HepG2 (cell line): ENCODE measurements at regions not wholly inside any gene's neighbourhood (a gene's known extent, or its start where the extent isn't known, plus 50 kb on each side); places are given as distances from the start of the nearest gene placed in this dataset.

Source experiments
- ATAC-seq: fragments of 200-7000 bp; cut with Tn5 transposase; 3 replicates; pipeline ENCODE4 v1.9.1; 2020; ENCODE audit warnings: mild to moderate bottlenecking, moderate library complexity
- BruUV-seq: library from RNA; stranded (reverse); fragments of 400-500 nt; replicated peaks from 2 replicates; lab custom pipeline; 2021; lab: Mats Ljungman, UMichigan
- CTCF ChIA-PET: fragments of 300-600 bp; formaldehyde crosslinking; extraction: SDS; loops from one replicate; lab custom pipeline; 2021; ENCODE audit warnings: low total read pairs, inconsistent platforms, low intra/inter-chr PET ratio; lab: Yijun Ruan, JAX
- POLR2A ChIA-PET: fragments of 350-600 bp; sonication (Branson Sonifier 250); formaldehyde crosslinking; loops from one replicate; lab custom pipeline; 2020; ENCODE audit warnings: antibody characterized with exemption, inconsistent platforms; lab: Yijun Ruan, JAX
- DNase-seq: peaks from one replicate; pipeline ENCODE4 v3.0.0-alpha.2; 2015; ENCODE audit warnings: low spot score
- FAIRE-seq: peaks from 3 replicates; lab custom pipeline; 2011; peaks lifted over from hg19 to GRCh38; lab: Jason Lieb, UNC
- H2AFZ ChIP-seq: one replicate; pipeline ENCODE4 v1.6.1; 2011; ENCODE audit warnings: low read length, inconsistent platforms
- H3K27ac ChIP-seq: fragments of 300-600 bp; 3 replicates; pipeline ENCODE4 v1.8.0; 2011; ENCODE audit warnings: mixed run types, mild to moderate bottlenecking, mixed read lengths, low read length, inconsistent platforms; ENCODE audit not compliant: insufficient read depth; ENCODE audit errors: extremely low read length
- H3K27me3 ChIP-seq, 2 experiments: fragments of 200-600 bp in 1 of 2; 2 replicates in 1 of 2; 3 replicates in 1 of 2; pipeline versions ENCODE4 v1.6.0 to v1.8.0; 2011; ENCODE audit warnings: low read length in 2 of 2, mild to moderate bottlenecking in 2 of 2, moderate library complexity in 2 of 2, inconsistent platforms in 1 of 2; ENCODE audit not compliant: insufficient read depth in 2 of 2, control insufficient read depth in 1 of 2
- H3K36me3 ChIP-seq, 2 experiments: fragments of 200-600 bp in 1 of 2; replicated peaks in 1 of 2; 2 replicates in 1 of 2; 3 replicates in 1 of 2; pipeline versions ENCODE4 v1.5.1 to v1.8.0; 2011; ENCODE audit warnings: low read length in 2 of 2, inconsistent platforms in 1 of 2; ENCODE audit not compliant: insufficient read depth in 2 of 2, control insufficient read depth in 1 of 2
- H3K4me1 ChIP-seq: 2 replicates; pipeline ENCODE4 v1.5.1; 2012; ENCODE audit warnings: low read length, inconsistent platforms; ENCODE audit not compliant: insufficient read depth
- H3K4me2 ChIP-seq: 2 replicates; pipeline ENCODE4 v1.6.0; 2011; ENCODE audit warnings: low read depth, low read length, inconsistent platforms
- H3K4me3 ChIP-seq, 3 experiments: fragments of 200-600 bp in 1 of 3; sonication (generic), shearing (Covaris generic) in 1 of 3; replicated peaks in 1 of 3; 2 replicates each; pipeline ENCODE4 v1.5.1; 2011 to 2016; ENCODE audit warnings: low read length in 3 of 3, inconsistent platforms in 2 of 3, low read depth in 2 of 3, mild to moderate bottlenecking in 2 of 3, control low read depth in 1 of 3, mixed read lengths in 1 of 3; ENCODE audit not compliant: insufficient read depth in 1 of 3
- H3K79me2 ChIP-seq: one replicate; pipeline ENCODE4 v1.6.1; 2011; ENCODE audit warnings: low read length, inconsistent platforms; ENCODE audit not compliant: insufficient read depth
- H3K9ac ChIP-seq: 2 replicates; pipeline ENCODE4 v1.6.0; 2011; ENCODE audit warnings: mild to moderate bottlenecking, low read depth, low read length, inconsistent platforms; ENCODE audit not compliant: insufficient read depth
- H3K9me3 ChIP-seq: 2 replicates; pipeline ENCODE4 v1.5.1; 2012; ENCODE audit warnings: mild to moderate bottlenecking, low read length
- H4K20me1 ChIP-seq: 2 replicates; pipeline ENCODE4 v1.6.0; 2011; ENCODE audit warnings: inconsistent platforms, mild to moderate bottlenecking, low read length, moderate library complexity; ENCODE audit not compliant: insufficient read depth
- ATF2 ChIP-seq: sonication (generic); formaldehyde crosslinking; IDR thresholded peaks from 2 replicates; pipeline ENCODE4 v1.4.0; 2020; ENCODE audit warnings: missing genetic modification reagents
- ATM ChIP-seq: fragments of 450-650 bp; IDR thresholded peaks from 2 replicates; pipeline ENCODE4 v1.7.1; 2017; ENCODE audit warnings: mild to moderate bottlenecking, borderline replicate concordance
- IKZF5 ChIP-seq: IDR thresholded peaks from 2 replicates; pipeline ENCODE4 v1.6.1; 2018; ENCODE audit warnings: missing genetic modification reagents, mild to moderate bottlenecking, missing compliant biosample characterization
- JARID2 ChIP-seq: sonication (generic); formaldehyde crosslinking; IDR thresholded peaks from 2 replicates; pipeline ENCODE4 v1.8.1; 2023; ENCODE audit warnings: missing genetic modification reagents, inconsistent platforms; ENCODE audit not compliant: insufficient replicate concordance
- RBM39 ChIP-seq: fragments of 200-400 bp; formaldehyde crosslinking; IDR thresholded peaks from one replicate; pipeline ENCODE4 v1.6.1; 2018; ENCODE audit warnings: antibody characterized with exemption, mild to moderate bottlenecking, low read depth, low read length; ENCODE audit not compliant: poor library complexity, severe bottlenecking
- SKIL ChIP-seq: sonication (generic); formaldehyde crosslinking; IDR thresholded peaks from 2 replicates; pipeline ENCODE4 v1.8.0; 2022; ENCODE audit warnings: missing genetic modification reagents, mild to moderate bottlenecking, moderate library complexity, borderline replicate concordance
- ZBTB20 ChIP-seq: sonication (generic); formaldehyde crosslinking; IDR thresholded peaks from 2 replicates; pipeline ENCODE4 v1.8.1; 2023; ENCODE audit warnings: missing genetic modification reagents, low read depth, mild to moderate bottlenecking, borderline replicate concordance
- ZNF234 ChIP-seq: sonication (generic); formaldehyde crosslinking; conservative IDR thresholded peaks from 2 replicates; pipeline ENCODE4 v1.5.1; 2020; ENCODE audit warnings: mild to moderate bottlenecking, missing genetic modification reagents
- ZNF670 ChIP-seq: sonication (generic); formaldehyde crosslinking; IDR thresholded peaks from 2 replicates; pipeline ENCODE4 v1.8.0; 2022; ENCODE audit warnings: mild to moderate bottlenecking, missing genetic modification reagents, borderline replicate concordance
- ZNF704 ChIP-seq: sonication (generic); formaldehyde crosslinking; IDR thresholded peaks from 2 replicates; pipeline ENCODE4 v1.8.1; 2023; ENCODE audit warnings: mild to moderate bottlenecking, inconsistent platforms, moderate library complexity, missing genetic modification reagents, borderline replicate concordance
- ZNF720 ChIP-seq: sonication (generic); formaldehyde crosslinking; IDR thresholded peaks from 2 replicates; pipeline ENCODE4 v1.4.0; 2020; ENCODE audit warnings: missing genetic modification reagents
- ZNF841 ChIP-seq: sonication (generic); formaldehyde crosslinking; IDR thresholded peaks from 2 replicates; pipeline ENCODE4 v1.8.1; 2023; ENCODE audit warnings: missing genetic modification reagents, borderline replicate concordance
- WGBS: methylation state at CpG from one replicate; pipeline ENCODE4 v1.1.6; 2017; ENCODE audit warnings: low lambda C conversion rate; 5-methylcytosine and 5-hydroxymethylcytosine counted together
- in situ Hi-C: cut with HindIII; loops from 2 replicates; pipeline ENCODE4 v1.10.0; 2017; ENCODE audit warnings: low pct_unique_long_range_greater_than_20kb; ENCODE audit not compliant: extremely low pct_ligation_motif_present
- intact Hi-C: fragments of 100-400 bp; cut with micrococcal nuclease; formaldehyde crosslinking; loops from one replicate; pipeline ENCODE4 v1.10.0; 2022; ENCODE audit not compliant: unreplicated experiment

GRCh38 chr1:58136387-58136786 lies 410.1 kb downstream of the OMA1 start:
- no peak overlapping the region for H2AFZ ChIP-seq
- BruUV-seq = no TSS peak
- H3K4me1 ChIP-seq = no peaks in the 10 kb centered on the region
- 0 out of 2 replicates have a peak, but pooled peaks cover 9% of the 10 kb centered on the region for H3K9me3 ChIP-seq
- H3K27me3 ChIP-seq = no peaks in the 10 kb centered on the region
- H4K20me1 ChIP-seq = no peaks in the 10 kb centered on the region
- POLR2A ChIA-PET = no interaction called here
- no peaks in the 10 kb centered on the region for H3K79me2 ChIP-seq
- H3K9ac ChIP-seq = no peak overlapping the region
- 0% methylated on average over 2 of the region's 2 CpGs for WGBS
- H3K36me3 ChIP-seq = no peaks in the 10 kb centered on the region
- FAIRE-seq (no peak), ATAC-seq (no peak), DNase-seq (no peak)
- no peak overlapping the region for H3K4me2 ChIP-seq
- TF ChIP-seq ZNF704 (CRISPR knock-in tag) = no peak
- TF ChIP-seq ZNF841 (CRISPR knock-in tag) = no peak
- TF ChIP-seq SKIL (CRISPR knock-in tag) = no peak
- TF ChIP-seq JARID2 (CRISPR knock-in tag) = no peak
- no peak for TF ChIP-seq ATF2 (CRISPR knock-in tag)
- no peak for TF ChIP-seq ZNF720 (CRISPR knock-in tag)
- no peak for TF ChIP-seq RBM39
- no peak for TF ChIP-seq ATM
- TF ChIP-seq ZNF670 (CRISPR knock-in tag) = no peak
- TF ChIP-seq ZBTB20 (CRISPR knock-in tag) = no peak
- no peak for TF ChIP-seq IKZF5 (CRISPR knock-in tag)
- no peak for TF ChIP-seq ZNF234 (CRISPR knock-in tag)
- intact Hi-C loops (no loop called here), in situ Hi-C loops (no loop called here)
- no peak overlapping the region for H3K4me3 ChIP-seq
- CTCF ChIA-PET = no interaction called here
- H3K27ac ChIP-seq = no peak overlapping the region
